GM23248 (cell line): ENCODE measurements at regions not wholly inside any gene's neighbourhood (a gene's known extent, or its start where the extent isn't known, plus 50 kb on each side); places are given as distances from the start of the nearest gene placed in this dataset.

Experiments used
- DNase-seq: peaks from one replicate; pipeline ENCODE4 v3.0.0-alpha.2; 2015
- H2AFZ ChIP-seq: fragments of 200-600 bp; sonication (generic); 2 replicates; pipeline ENCODE4 v1.6.1; 2016; ENCODE audit warnings: antibody characterized with exemption
- H3F3A ChIP-seq: fragments of 200-600 bp; sonication (generic); 2 replicates; pipeline ENCODE4 v1.6.1; 2016; ENCODE audit warnings: mild to moderate bottlenecking, antibody characterized with exemption, mixed run types; ENCODE audit not compliant: insufficient read depth
- H3K27ac ChIP-seq: fragments of 200-600 bp; sonication (generic); 2 replicates; pipeline ENCODE4 v1.5.1; 2016; ENCODE audit warnings: mild to moderate bottlenecking
- H3K27me3 ChIP-seq: fragments of 200-600 bp; sonication (generic); replicated peaks from 2 replicates; pipeline ENCODE4 v1.6.1; 2016; ENCODE audit warnings: mild to moderate bottlenecking; ENCODE audit not compliant: insufficient read depth
- H3K36me3 ChIP-seq: fragments of 200-600 bp; sonication (generic); 2 replicates; pipeline ENCODE4 v1.6.1; 2016; ENCODE audit warnings: low read depth, mild to moderate bottlenecking
- H3K4me1 ChIP-seq: fragments of 200-600 bp; sonication (generic); 2 replicates; pipeline ENCODE4 v1.6.1; 2016; ENCODE audit warnings: mild to moderate bottlenecking; ENCODE audit not compliant: insufficient read depth
- H3K4me2 ChIP-seq: fragments of 200-600 bp; sonication (generic); one replicate; pipeline ENCODE4 v1.6.1; 2016; ENCODE audit warnings: mild to moderate bottlenecking; ENCODE audit not compliant: unreplicated experiment
- H3K4me3 ChIP-seq: fragments of 200-600 bp; sonication (generic); 2 replicates; pipeline ENCODE4 v1.5.1; 2016; ENCODE audit warnings: mild to moderate bottlenecking
- H3K79me2 ChIP-seq: fragments of 200-600 bp; sonication (generic); 2 replicates; pipeline ENCODE4 v1.6.1; 2016; ENCODE audit warnings: mild to moderate bottlenecking; ENCODE audit not compliant: insufficient read depth
- H3K9ac ChIP-seq: fragments of 200-600 bp; sonication (generic); 2 replicates; pipeline ENCODE4 v1.6.1; 2016; ENCODE audit warnings: mild to moderate bottlenecking
- H3K9me2 ChIP-seq: fragments of 200-600 bp; sonication (generic); 2 replicates; pipeline ENCODE4 v1.6.1; 2016; ENCODE audit warnings: mixed run types, mild to moderate bottlenecking, moderate library complexity; ENCODE audit not compliant: insufficient read depth
- H3K9me3 ChIP-seq: fragments of 200-600 bp; sonication (generic); one replicate; pipeline ENCODE4 v1.6.1; 2017; ENCODE audit warnings: low read depth
- H4K20me1 ChIP-seq: fragments of 200-600 bp; sonication (generic); 2 replicates; pipeline ENCODE4 v1.6.0; 2016; ENCODE audit not compliant: insufficient read depth
- EZH2 ChIP-seq: fragments of 200-600 bp; sonication (generic); IDR thresholded peaks from 2 replicates; pipeline ENCODE4 v1.6.1; 2018; ENCODE audit warnings: antibody characterized with exemption, mild to moderate bottlenecking; ENCODE audit not compliant: insufficient read depth, poor library complexity, severe bottlenecking
- EZH2phosphoT487 ChIP-seq: fragments of 200-600 bp; sonication (generic); IDR thresholded peaks from 2 replicates; pipeline ENCODE4 v1.6.1; 2018; ENCODE audit warnings: antibody characterized with exemption, moderate library complexity, mild to moderate bottlenecking, low read depth; ENCODE audit not compliant: insufficient read depth
- WGBS, 2 experiments: methylation state at CpG; one replicate each; pipeline ENCODE4 v1.1.6; 2015 to 2017; ENCODE audit warnings: low lambda C conversion rate in 2 of 2, low coverage in 1 of 2; ENCODE audit errors: missing lambda C conversion rate in 2 of 2; 5-methylcytosine and 5-hydroxymethylcytosine counted together
- in situ Hi-C: fragments of 300-500 bp; cut with MboI; formaldehyde crosslinking; loops from 2 replicates; pipeline ENCODE4 v1.15.0; 2020

GRCh38 chr2:120465989-120466703 lies 120.2 kb downstream of the INHBB start:
- Histone ChIP-seq H3F3A (peaks cover 23% of the 10 kb centered on the region), H3K9me2 (no peaks in the 10 kb centered on the region), H4K20me1 (no peaks in the 10 kb centered on the region), H3K79me2 (no peaks in the 10 kb centered on the region), H3K27ac (no peak overlapping the region), H3K9me3 (no peaks in the 10 kb centered on the region), H2AFZ (no peak overlapping the region), H3K4me2 (no peak overlapping the region), H3K4me3 (no peak overlapping the region), H3K4me1 (peaks cover 41% of the 10 kb centered on the region), H3K27me3 (no peaks in the 10 kb centered on the region), H3K9ac (no peak overlapping the region), H3K36me3 (no peaks in the 10 kb centered on the region)
- DNase-seq = no peak
- TF ChIP-seq EZH2phosphoT487 (no peak), EZH2 (no peak)
- WGBS, 2 experiments = 86 to 89% methylated on average over 21 to 25 of the region's 25 CpGs
- in situ Hi-C loops = no loop called here

DNA sequence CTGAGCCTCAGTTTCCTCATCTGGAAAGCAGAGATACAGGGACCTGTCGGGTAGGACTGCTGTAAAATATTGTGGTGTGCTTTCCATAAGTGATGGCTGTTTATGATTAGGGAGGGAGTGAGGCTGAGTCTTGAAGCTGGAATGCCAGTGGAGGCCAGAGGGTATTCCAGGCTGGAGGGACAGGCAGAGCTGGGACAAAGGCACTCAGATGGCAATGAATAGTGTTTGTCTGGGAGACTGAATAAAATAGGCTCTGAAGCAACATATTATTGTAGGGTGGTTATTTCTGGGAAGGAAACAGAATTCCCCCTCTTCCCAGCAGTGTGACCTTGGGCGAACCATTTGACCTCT lies 120.7 kb downstream of the INHBB start:
- no peaks in the 10 kb centered on the region for H3K9me2 ChIP-seq
- no peak overlapping the region for H3K9ac ChIP-seq
- no peaks in the 10 kb centered on the region for H3K27me3 ChIP-seq
- H3K4me3 ChIP-seq = no peak overlapping the region
- H4K20me1 ChIP-seq = no peaks in the 10 kb centered on the region
- H3K36me3 ChIP-seq = no peaks in the 10 kb centered on the region
- no peak overlapping the region for H3K27ac ChIP-seq
- WGBS, 2 experiments = 57 to 58% methylated on average over 2 of the region's 2 CpGs
- no peak overlapping the region for H3K4me2 ChIP-seq
- TF ChIP-seq EZH2phosphoT487 = no peak
- TF ChIP-seq EZH2 = no peak
- H3K79me2 ChIP-seq = no peaks in the 10 kb centered on the region
- in situ Hi-C loops = no loop called here
- H3F3A ChIP-seq = peaks cover 27% of the 10 kb centered on the region
- H3K4me1 ChIP-seq = peaks cover 43% of the 10 kb centered on the region
- H2AFZ ChIP-seq = no peak overlapping the region
- H3K9me3 ChIP-seq = no peaks in the 10 kb centered on the region
- peak; percentile 31 for DNase-seq

- DNase-seq = no peak
- H3K79me2 ChIP-seq = no peaks in the 10 kb centered on the region
- no peaks in the 10 kb centered on the region for H3K9me3 ChIP-seq
- H3K36me3 ChIP-seq = no peaks in the 10 kb centered on the region
- no peaks in the 10 kb centered on the region for H4K20me1 ChIP-seq
- H2AFZ ChIP-seq = no peak overlapping the region
- TF ChIP-seq EZH2 = no peak
- TF ChIP-seq EZH2phosphoT487 = no peak
- no peak overlapping the region for H3K4me2 ChIP-seq
- peaks cover 43% of the 10 kb centered on the region for H3K4me1 ChIP-seq
- H3K9ac ChIP-seq = no peak overlapping the region
- H3K9me2 ChIP-seq = no peaks in the 10 kb centered on the region
- H3K27ac ChIP-seq = no peak overlapping the region
- H3K27me3 ChIP-seq = no peaks in the 10 kb centered on the region
- peaks cover 27% of the 10 kb centered on the region for H3F3A ChIP-seq
- 82 to 87% methylated on average over 6 of the region's 6 CpGs for WGBS, 2 experiments
- in situ Hi-C loops = no loop called here
- no peak overlapping the region for H3K4me3 ChIP-seq
These were observed 122.2 kb downstream of the INHBB start for GRCh38 chr2:120468136-120468535.

DNA sequence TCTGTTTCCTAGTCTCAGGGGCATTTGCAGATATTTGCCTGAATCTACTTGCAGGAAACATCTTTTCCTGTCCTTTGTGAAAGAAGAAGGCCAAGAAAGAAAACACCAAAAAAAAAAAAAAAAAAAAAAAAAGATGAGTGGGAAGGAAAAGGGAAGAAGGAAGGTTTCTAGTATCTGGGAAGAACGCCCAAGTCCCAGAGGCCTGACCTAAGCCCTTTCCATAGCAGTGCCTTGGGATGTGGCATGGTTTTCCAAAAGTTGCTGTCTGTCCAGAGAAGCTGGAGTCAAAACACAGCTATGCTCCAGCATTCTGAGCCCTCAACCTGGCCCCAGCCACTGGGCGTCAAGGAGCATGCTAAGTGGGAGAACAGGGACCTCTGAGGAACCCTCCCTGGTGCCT lies 123.5 kb downstream of the INHBB start:
- H3K9ac ChIP-seq = peak overlapping the region; percentile 79
- H3K4me3 ChIP-seq = no peak overlapping the region
- no peaks in the 10 kb centered on the region for H3K36me3 ChIP-seq
- H3K27ac ChIP-seq = peak overlapping the region; percentile 99
- no peaks in the 10 kb centered on the region for H4K20me1 ChIP-seq
- WGBS, 2 experiments = 21% methylated on average over 2 of the region's 2 CpGs
- H3K4me1 ChIP-seq = peaks cover 36% of the 10 kb centered on the region
- in situ Hi-C loops = no loop called here
- DNase-seq = peak; percentile 55
- H3K9me2 ChIP-seq = no peaks in the 10 kb centered on the region
- peaks cover 27% of the 10 kb centered on the region for H3F3A ChIP-seq
- H2AFZ ChIP-seq = peak overlapping the region; percentile 75
- H3K79me2 ChIP-seq = no peaks in the 10 kb centered on the region
- peak overlapping the region; percentile 50 for H3K4me2 ChIP-seq
- TF ChIP-seq EZH2 (no peak), EZH2phosphoT487 (no peak)
- no peaks in the 10 kb centered on the region for H3K27me3 ChIP-seq
- no peaks in the 10 kb centered on the region for H3K9me3 ChIP-seq
